ENCODE measurements at regions not wholly inside any gene's neighbourhood (a gene's known extent, or its start where the extent isn't known, plus 50 kb on each side); places are given as distances from the start of the nearest gene placed in this dataset.

DNA sequence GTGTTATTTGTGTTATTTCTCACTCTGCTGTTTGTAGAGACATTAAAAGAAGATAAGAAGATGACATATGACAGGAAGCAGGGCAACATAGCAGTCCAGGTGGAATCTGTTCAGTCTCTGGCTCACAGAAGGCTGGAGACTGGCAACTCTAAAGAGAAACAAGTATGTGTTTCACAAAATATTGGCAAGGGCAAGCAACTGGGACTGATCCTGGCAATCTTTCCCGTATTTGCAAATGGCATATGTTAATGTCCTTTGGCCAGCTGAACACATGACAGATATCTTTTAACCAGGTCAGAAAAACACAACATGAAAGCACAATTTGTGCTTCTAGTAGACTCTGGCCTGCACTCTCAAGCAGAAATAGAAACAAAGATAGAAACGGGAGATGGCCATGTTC, 1354.1 kb upstream of the EPHA6 start:
- TF ChIP-seq, protein P1, sequence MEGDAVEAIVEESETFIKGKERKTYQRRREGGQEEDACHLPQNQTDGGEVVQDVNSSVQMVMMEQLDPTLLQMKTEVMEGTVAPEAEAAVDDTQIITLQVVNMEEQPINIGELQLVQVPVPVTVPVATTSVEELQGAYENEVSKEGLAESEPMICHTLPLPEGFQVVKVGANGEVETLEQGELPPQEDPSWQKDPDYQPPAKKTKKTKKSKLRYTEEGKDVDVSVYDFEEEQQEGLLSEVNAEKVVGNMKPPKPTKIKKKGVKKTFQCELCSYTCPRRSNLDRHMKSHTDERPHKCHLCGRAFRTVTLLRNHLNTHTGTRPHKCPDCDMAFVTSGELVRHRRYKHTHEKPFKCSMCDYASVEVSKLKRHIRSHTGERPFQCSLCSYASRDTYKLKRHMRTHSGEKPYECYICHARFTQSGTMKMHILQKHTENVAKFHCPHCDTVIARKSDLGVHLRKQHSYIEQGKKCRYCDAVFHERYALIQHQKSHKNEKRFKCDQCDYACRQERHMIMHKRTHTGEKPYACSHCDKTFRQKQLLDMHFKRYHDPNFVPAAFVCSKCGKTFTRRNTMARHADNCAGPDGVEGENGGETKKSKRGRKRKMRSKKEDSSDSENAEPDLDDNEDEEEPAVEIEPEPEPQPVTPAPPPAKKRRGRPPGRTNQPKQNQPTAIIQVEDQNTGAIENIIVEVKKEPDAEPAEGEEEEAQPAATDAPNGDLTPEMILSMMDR (IDR thresholded peaks at IDR 0.05): no peak
- Mint-ChIP-seq H3K36me3 (ENCODE audit: low read depth) (no peaks in the 10 kb centered on the region), H3K27ac (ENCODE audit: unreplicated experiment) (no peak overlapping the region), H3K4me1 (ENCODE audit: low read depth) (no peaks in the 10 kb centered on the region), H3K9me3 (ENCODE audit: low read depth) (no peaks in the 10 kb centered on the region), H3K4me3 (ENCODE audit: unreplicated experiment) (no peak overlapping the region), H3K27me3 (ENCODE audit: low read depth) (no peaks in the 10 kb centered on the region)
- DNase-seq (ENCODE audit: low spot score): no peak

DNA sequence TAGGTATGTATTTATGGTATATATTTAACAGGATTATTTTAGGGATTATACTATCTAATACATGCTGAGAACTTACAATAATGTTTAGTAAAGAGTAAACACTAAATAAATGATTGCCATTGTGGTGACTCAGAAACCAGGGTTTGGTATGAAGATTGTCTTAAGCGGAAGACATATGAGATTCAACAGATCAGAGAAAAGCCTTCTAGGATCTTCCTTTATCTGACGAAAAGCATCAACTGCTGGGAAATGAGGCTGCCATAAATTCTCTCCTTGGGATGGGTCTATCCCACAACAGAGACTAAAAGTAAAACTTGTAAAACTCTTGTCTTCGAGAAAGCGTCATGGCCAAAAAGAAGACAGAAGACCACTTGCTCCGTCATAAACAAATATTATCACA, 1352.2 kb upstream of the EPHA6 start:
- no peak for DNase-seq (ENCODE audit: low spot score)
- no peak overlapping the region for H3K27ac Mint-ChIP-seq (ENCODE audit: unreplicated experiment)
- peaks cover 1% of the 10 kb centered on the region for H3K27me3 Mint-ChIP-seq (ENCODE audit: low read depth)
- H3K4me3 Mint-ChIP-seq (ENCODE audit: unreplicated experiment): no peak overlapping the region
- TF ChIP-seq, protein P1 (IDR thresholded peaks at IDR 0.05): no peak
- peaks cover under 1% of the 10 kb centered on the region for H3K9me3 Mint-ChIP-seq (ENCODE audit: low read depth)
- no peaks in the 10 kb centered on the region for H3K36me3 Mint-ChIP-seq (ENCODE audit: low read depth)
- H3K4me1 Mint-ChIP-seq (ENCODE audit: low read depth): no peaks in the 10 kb centered on the region

DNA sequence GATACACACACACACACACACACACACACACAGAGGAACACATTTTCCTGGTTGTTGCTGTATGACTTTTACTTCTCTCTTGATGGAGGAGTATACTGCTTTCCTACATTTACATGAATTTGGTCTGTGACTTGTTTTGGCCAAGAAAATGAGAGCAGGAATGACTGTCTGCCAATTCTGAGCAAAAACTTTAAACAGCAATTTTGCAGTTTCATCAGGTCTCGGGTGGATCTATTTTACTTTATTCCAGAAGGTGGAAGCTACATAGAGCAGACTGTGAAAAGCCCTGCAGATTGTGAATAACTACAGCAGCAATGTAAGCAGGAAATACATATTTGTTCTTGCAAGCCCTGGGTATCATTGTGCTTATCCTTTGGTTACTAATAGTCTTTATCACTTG, 1350.0 kb upstream of the EPHA6 start:
- Mint-ChIP-seq H3K27me3 (ENCODE audit: low read depth) (peaks cover 6% of the 10 kb centered on the region), H3K9me3 (ENCODE audit: low read depth) (peaks cover 4% of the 10 kb centered on the region)
- no peak for DNase-seq (ENCODE audit: low spot score)

DNA sequence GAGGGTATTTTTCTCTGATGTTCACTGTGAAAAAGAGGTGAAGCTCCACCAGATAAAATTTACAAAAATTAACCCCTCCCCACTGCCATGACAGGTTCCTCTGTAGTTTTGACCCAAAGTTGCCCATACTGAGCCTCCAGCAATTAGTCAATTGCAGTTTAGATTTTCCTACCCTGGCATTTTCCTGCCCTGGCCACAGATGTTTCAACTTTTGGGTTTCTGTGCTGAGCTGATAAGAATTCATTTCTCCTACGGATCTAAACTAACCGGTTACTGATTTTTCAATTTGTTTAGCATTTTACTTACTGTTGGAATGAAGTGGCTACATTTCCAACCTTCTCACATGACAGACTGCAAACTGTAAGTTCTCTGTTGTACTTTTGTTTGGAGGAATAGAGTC, 1346.1 kb upstream of the EPHA6 start:
- Mint-ChIP-seq H3K27me3 (ENCODE audit: low read depth) (peaks cover 6% of the 10 kb centered on the region), H3K4me3 (ENCODE audit: unreplicated experiment) (no peak overlapping the region), H3K27ac (ENCODE audit: unreplicated experiment) (no peak overlapping the region), H3K9me3 (ENCODE audit: low read depth) (peaks cover 4% of the 10 kb centered on the region), H3K36me3 (ENCODE audit: low read depth) (no peaks in the 10 kb centered on the region), H3K4me1 (ENCODE audit: low read depth) (peaks cover 4% of the 10 kb centered on the region)
- DNase-seq (ENCODE audit: low spot score): no peak
- TF ChIP-seq, protein P1 (IDR thresholded peaks at IDR 0.05): no peak

More for the DNA sequence above, 1350.0 kb upstream of the EPHA6 start:
- Mint-ChIP-seq H3K27ac (ENCODE audit: unreplicated experiment) (no peak overlapping the region), H3K4me1 (ENCODE audit: low read depth) (no peaks in the 10 kb centered on the region), H3K4me3 (ENCODE audit: unreplicated experiment) (no peak overlapping the region), H3K36me3 (ENCODE audit: low read depth) (no peaks in the 10 kb centered on the region)
- TF ChIP-seq, protein P1 (IDR thresholded peaks at IDR 0.05): no peak

DNA sequence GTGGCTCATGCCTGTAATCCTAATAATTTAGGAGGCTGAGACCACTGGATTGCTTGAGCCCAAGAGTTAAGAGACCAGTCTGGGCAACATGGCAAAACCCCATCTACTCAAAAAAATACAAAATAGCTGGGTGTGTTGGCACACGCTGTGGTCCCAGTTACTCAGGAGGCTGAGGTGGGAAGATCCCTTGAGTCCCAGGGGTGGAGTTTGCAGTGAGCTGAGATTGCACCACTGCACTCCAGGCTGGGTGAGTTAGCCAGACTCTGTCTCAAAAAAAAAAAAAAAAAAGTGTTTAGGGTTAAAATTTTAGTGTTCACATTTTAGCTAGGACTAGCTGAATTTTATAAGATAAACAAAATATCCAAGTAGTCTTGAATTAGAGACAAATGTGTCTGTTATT, 1340.1 kb upstream of the EPHA6 start:
- DNase-seq (ENCODE audit: low spot score): no peak
- TF ChIP-seq, protein P1 (IDR thresholded peaks at IDR 0.05): no peak
- Mint-ChIP-seq H3K36me3 (ENCODE audit: low read depth) (no peaks in the 10 kb centered on the region), H3K9me3 (ENCODE audit: low read depth) (no peaks in the 10 kb centered on the region), H3K27me3 (ENCODE audit: low read depth) (no peaks in the 10 kb centered on the region), H3K27ac (ENCODE audit: unreplicated experiment) (no peak overlapping the region), H3K4me3 (ENCODE audit: unreplicated experiment) (no peak overlapping the region), H3K4me1 (ENCODE audit: low read depth) (peaks cover 4% of the 10 kb centered on the region)

Measured in chondrocyte (in vitro differentiated cells).